Naive thymus-derived CD8-positive, alpha-beta T cell (primary cell): ENCODE measurements at regions not wholly inside any gene's neighbourhood (a gene's known extent, or its start where the extent isn't known, plus 50 kb on each side); places are given as distances from the start of the nearest gene placed in this dataset.
A peak's percentile ranks its signal among the peaks of the same experiment; 100 is the strongest.
"Not testable (repeated sequence)": the region's sequence is repeated elsewhere in the genome, so short reads cannot be mapped to it uniquely, and the experiment has no call there.

ENCODE experiments used
- ATAC-seq, 2 donors: fragments of 150-1000 bp; cut with Tn5 transposase in 1 of 2; sonication (Bioruptor Pico), chemical (Tn5 transposase) in 1 of 2; 1 replicate in 1 of 2; 2 replicates in 1 of 2; pipeline ENCODE4 v1.10.0; 2021; ENCODE audit warnings: mild to moderate bottlenecking in 2 of 2, moderate library complexity in 2 of 2
- POLR2A ChIA-PET: fragments of 350-600 bp; sonication (Branson Sonifier 250); formaldehyde crosslinking; loops from one replicate; lab custom pipeline; 2021; ENCODE audit warnings: antibody characterized with exemption; lab: Charles Lee
- DNase-seq, 10 donors: peaks; one replicate each; pipeline versions ENCODE4 v3.0.0 to v3.0.0-alpha.2; 2020 to 2022
- H3K27ac Mint-ChIP-seq, 10 donors: one replicate each; pipeline ENCODE4 v1.8.0; 2020 to 2022; ENCODE audit warnings: mild to moderate bottlenecking in 10 of 10, mixed read lengths in 10 of 10, moderate library complexity in 4 of 10, inconsistent platforms in 1 of 10
- H3K27me3 Mint-ChIP-seq, 5 donors: one replicate each; pipeline ENCODE4 v1.8.0; 2021 to 2022; ENCODE audit warnings: mixed read lengths in 5 of 5
- H3K36me3 Mint-ChIP-seq, 3 donors: one replicate each; pipeline ENCODE4 v1.8.0; 2020 to 2022; ENCODE audit warnings: mixed read lengths in 3 of 3, mild to moderate bottlenecking in 2 of 3, inconsistent platforms in 1 of 3
- H3K4me1 Mint-ChIP-seq, 4 donors: one replicate each; pipeline ENCODE4 v1.8.0; 2021 to 2022; ENCODE audit warnings: mixed read lengths in 4 of 4
- H3K4me3 Mint-ChIP-seq, 10 donors: one replicate each; pipeline ENCODE4 v1.8.0; 2020 to 2022; ENCODE audit warnings: mild to moderate bottlenecking in 10 of 10, mixed read lengths in 10 of 10, moderate library complexity in 6 of 10, inconsistent platforms in 1 of 10
- H3K9me3 Mint-ChIP-seq, 9 donors: one replicate each; pipeline ENCODE4 v1.8.0; 2020 to 2022; ENCODE audit warnings: mixed read lengths in 9 of 9, mild to moderate bottlenecking in 3 of 9, inconsistent platforms in 1 of 9, moderate library complexity in 1 of 9

DNA sequence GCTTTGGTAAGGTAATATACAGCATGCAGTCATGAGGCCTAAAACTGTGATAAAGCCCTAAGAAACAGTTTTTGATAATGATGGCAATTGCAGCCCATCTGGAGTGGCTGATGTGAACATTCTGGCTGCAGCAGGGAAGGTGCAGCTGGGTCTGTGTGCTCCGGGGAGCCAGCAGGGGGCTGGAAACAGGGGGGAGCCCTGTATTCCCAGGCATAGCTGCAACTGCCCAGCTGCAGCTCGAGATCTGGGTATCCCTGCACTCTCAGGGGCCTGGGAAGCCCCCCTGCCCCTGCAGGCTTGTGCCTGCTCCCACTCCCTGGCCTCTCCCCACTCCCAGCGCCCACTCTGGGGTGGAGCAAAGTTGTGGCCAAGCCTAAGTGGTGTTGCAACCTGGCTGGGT lies 95.6 kb downstream of the RRAGB start:
- Mint-ChIP-seq H3K27me3 (peaks cover 0 to 3% (median 0%) of the 10 kb centered on the region in 5 donors), H3K27ac (no peak overlapping the region), H3K4me1 (no peaks in the 10 kb centered on the region), H3K36me3 (peaks cover 0 to 4% (median 2%) of the 10 kb centered on the region in 3 donors), H3K9me3 (peaks cover 0 to 21% (median 0%) of the 10 kb centered on the region in 9 donors), H3K4me3 (no peak overlapping the region)
- POLR2A ChIA-PET: no interaction called here
- no peak for ATAC-seq
- no peak for DNase-seq

DNA sequence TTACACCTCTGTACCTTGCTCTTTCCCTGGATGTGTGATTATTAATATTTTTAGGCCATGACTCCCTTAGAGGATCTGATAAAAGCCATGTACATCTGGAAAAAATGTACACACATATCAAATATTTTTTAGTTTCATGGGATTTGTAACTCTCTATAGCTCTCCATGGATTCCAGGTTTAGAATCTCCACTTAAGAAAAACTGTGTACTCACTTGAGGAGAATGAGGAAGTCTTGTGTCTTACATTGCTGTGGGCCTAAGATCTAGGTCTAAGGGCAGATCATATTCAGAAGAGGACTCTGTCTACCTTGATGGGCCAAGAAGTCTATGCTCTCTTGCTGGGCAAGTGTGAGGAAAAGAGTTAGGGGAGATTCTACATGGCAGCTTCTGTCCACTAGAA lies 98.0 kb downstream of the RRAGB start:
- ATAC-seq (no peak), DNase-seq (no peak)
- Mint-ChIP-seq H3K36me3 (peaks cover 0 to 3% (median 2%) of the 10 kb centered on the region in 3 donors), H3K27ac (no peak overlapping the region), H3K27me3 (peaks cover 0 to 3% (median 0%) of the 10 kb centered on the region in 5 donors), H3K9me3 (peaks cover 0 to 3% (median 0%) of the 10 kb centered on the region in 9 donors), H3K4me3 (no peak overlapping the region), H3K4me1 (no peaks in the 10 kb centered on the region)
- POLR2A ChIA-PET: no interaction called here

DNA sequence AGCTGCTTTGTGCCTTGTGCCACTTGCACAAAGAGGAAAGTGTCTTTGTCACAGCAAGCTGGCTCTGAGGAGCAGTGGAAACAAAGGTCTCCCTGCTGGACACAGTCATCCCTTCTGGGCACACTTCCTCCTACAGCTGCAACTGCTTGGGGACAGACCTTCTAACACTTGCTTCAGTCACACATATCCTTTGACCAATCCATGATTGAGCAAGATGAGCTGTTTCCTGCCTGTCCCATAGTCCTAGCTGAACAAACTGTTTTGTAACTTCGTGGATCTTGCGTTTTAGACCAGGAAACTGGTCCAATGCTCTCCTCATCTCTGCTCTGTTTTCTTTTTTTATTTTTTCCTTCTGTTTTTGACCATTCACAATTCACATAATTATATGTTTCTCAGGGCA lies 98.5 kb downstream of the RRAGB start:
- no peak overlapping the region for H3K27ac Mint-ChIP-seq
- H3K4me1 Mint-ChIP-seq: no peaks in the 10 kb centered on the region
- DNase-seq (no peak), ATAC-seq (no peak)
- H3K27me3 Mint-ChIP-seq: peaks cover 0 to 3% (median 0%) of the 10 kb centered on the region in 5 donors
- H3K36me3 Mint-ChIP-seq: peaks cover 0 to 2% (median 0%) of the 10 kb centered on the region in 3 donors
- POLR2A ChIA-PET: no interaction called here
- peaks cover 0 to 3% (median 0%) of the 10 kb centered on the region in 9 donors for H3K9me3 Mint-ChIP-seq
- no peak overlapping the region for H3K4me3 Mint-ChIP-seq

DNA sequence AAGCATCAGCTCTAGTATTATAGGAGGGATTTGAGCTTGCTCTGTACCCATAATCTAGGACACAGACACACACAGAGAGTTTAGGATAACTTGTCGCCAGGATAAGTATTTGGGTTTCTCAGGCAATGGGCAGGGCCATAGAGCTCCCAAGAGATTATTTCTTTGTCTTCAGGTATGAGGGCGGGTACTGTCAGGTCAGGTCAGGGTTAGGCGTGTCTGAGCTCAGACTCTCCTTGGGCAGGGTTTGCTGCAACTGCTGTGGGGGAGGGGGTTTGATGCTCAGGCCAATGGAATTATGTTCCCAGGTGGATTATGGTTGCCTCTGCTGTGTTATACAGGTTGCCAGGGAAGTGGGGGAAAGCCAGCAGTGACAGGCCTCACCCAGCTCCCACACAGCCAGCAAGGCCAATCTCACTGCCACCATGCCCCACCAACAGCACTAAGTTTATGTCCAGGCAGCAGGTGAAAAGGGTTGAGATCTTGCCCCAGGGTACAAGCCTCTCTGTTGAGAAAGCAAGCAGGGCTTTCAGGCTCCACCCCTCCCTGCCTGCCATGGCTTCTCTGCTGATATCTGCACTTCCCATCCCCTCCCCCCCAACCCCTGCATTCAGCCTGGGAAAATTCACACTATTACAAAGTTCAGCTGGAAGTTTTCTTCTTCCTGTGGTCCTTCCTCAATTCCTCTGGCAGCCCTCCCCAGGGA lies 101.3 kb downstream of the RRAGB start:
- no peak for DNase-seq
- H3K27me3 Mint-ChIP-seq: peaks cover 0 to 3% (median 3%) of the 10 kb centered on the region in 5 donors
- POLR2A ChIA-PET: no interaction called here

DNA sequence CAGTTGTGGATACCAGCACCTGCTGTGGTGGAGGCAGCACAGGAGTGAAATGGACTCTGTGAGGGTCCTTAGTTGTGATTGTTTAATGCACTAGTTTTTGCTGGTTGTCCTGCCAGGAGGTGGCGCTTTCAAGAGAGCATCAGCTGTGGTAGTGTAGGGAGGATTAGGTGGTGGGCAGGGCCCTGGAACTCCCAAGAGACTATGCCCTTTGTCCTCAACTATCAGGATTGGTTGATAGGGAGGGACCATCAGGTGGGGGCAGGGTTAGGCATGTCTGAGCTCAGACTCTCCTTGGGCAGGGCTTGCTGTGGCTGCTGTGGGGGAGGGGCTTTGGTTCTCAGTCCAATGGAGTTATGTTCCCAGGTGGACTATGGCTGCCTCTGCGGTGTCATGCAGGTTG lies 121.9 kb downstream of the RRAGB start:
- POLR2A ChIA-PET: no interaction called here
- peaks cover 0 to 9% (median 0%) of the 10 kb centered on the region in 9 donors for H3K9me3 Mint-ChIP-seq
- ATAC-seq: no peak
- no peak overlapping the region for H3K27ac Mint-ChIP-seq
- no peaks in the 10 kb centered on the region for H3K4me1 Mint-ChIP-seq
- no peak for DNase-seq
- no peak overlapping the region for H3K4me3 Mint-ChIP-seq
- H3K36me3 Mint-ChIP-seq: no peaks in the 10 kb centered on the region
- H3K27me3 Mint-ChIP-seq: no peaks in the 10 kb centered on the region

More for the DNA sequence above, 101.3 kb downstream of the RRAGB start:
- Mint-ChIP-seq H3K4me1 (no peaks in the 10 kb centered on the region), H3K27ac (no peak overlapping the region), H3K4me3 (no peak overlapping the region), H3K9me3 (peaks cover 0 to 15% (median 2%) of the 10 kb centered on the region in 9 donors), H3K36me3 (peaks cover 0 to 5% (median 3%) of the 10 kb centered on the region in 3 donors)
- ATAC-seq: no peak

DNA sequence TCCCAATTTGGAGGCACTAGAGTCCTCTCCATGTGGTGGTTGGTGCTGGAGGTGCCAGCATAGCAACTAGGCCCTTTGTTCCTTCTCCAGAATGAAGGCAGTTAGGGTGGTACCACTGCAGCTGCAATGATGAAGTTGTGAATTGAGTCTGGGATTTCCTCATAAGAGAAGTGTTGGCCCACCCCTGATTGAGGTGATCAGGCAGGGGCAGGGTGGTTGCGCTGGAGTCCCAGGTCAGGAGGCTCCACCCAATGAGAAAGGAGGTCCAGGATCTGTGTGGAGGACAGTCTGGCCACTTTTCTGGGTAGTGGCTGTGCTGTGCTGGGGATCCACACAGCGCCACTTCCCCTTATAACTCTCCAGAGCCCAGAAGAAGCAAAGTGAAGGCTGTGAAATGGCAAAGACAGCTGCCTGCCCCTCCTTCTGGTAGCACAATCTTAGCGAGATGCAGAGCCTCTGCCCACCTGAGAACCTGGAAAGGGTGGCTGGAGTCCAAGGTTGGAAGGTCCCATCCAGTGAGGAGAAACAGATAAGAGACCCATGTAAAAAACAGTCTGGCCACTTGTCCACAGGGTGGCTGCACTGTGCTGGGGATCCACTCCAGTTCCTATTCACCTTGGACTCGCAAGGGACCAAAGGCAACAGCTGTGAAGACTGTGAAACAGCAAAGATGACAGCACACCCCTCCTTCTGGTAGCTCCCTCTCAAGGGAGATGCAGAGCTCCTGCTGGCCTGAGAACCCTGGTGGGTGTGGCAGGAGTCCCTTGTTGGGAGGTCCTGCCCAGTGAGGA lies 124.6 kb downstream of the RRAGB start:
- ATAC-seq (no peak), DNase-seq (no peak)
- H3K4me1 Mint-ChIP-seq: no peaks in the 10 kb centered on the region
- peaks cover 0 to 13% (median 0%) of the 10 kb centered on the region in 9 donors for H3K9me3 Mint-ChIP-seq
- H3K4me3 Mint-ChIP-seq: no peak overlapping the region
- H3K27me3 Mint-ChIP-seq: no peaks in the 10 kb centered on the region
- H3K36me3 Mint-ChIP-seq: no peaks in the 10 kb centered on the region
- no peak overlapping the region for H3K27ac Mint-ChIP-seq
- POLR2A ChIA-PET: no interaction called here

DNA sequence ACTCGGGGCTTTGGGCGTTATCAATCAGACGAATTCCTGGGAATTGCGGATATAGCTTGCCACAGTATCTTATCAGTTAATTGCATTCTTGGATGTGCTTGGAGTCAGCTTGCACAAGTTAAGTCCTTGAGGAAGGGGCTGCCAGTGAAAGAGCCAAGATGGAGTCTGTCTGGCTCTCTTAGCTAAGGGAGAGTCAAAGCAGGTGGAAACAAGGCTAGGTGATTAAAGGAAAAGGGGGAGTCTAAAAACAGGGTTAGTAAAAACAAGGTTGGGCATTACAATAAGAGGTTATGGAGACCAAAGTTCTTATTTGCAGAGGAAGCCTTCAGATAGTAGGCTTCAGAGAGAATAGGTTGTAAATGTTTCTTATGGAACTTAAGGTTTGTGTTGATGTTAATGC lies 149.2 kb downstream of the RRAGB start:
- H3K9me3 Mint-ChIP-seq, DNase-seq, H3K36me3 Mint-ChIP-seq, POLR2A ChIA-PET, H3K4me3 Mint-ChIP-seq, H3K27ac Mint-ChIP-seq, ATAC-seq, H3K27me3 Mint-ChIP-seq: not testable (repeated sequence)
- peaks cover 4 to 11% (median 9%) of the 10 kb centered on the region in 4 donors for H3K4me1 Mint-ChIP-seq

DNA sequence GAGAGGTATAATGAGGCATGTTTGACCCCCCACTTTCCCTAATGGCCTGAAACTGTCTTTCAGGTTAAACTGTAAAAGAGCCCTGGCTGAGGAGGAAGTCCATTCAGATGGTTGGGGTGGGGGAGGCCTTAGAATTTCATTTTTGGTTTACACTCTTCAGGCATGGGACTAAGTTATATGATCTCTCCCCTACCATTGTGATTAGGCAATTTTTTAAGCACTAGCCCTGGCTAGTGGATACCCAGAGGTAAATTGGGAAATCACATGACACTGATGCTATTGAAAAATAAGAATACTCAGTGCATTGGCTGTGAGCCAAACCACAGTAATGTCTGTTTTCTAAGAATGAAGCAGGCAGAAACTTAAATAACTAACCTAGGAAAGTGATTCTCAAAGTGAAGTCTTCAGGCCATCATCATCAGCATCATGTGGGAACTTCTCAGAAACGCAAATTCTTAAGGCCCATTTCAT lies 149.7 kb downstream of the RRAGB start:
- ATAC-seq (no peak), DNase-seq (peak in 1 of 10 donors; percentile 19)
- Mint-ChIP-seq H3K4me3 (no peak overlapping the region), H3K27me3 (peaks cover 0 to 5% (median 2%) of the 10 kb centered on the region in 5 donors), H3K9me3 (no peaks in the 10 kb centered on the region), H3K4me1 (peaks cover 4 to 11% (median 9%) of the 10 kb centered on the region in 4 donors), H3K27ac (no peak overlapping the region), H3K36me3 (no peaks in the 10 kb centered on the region)
- POLR2A ChIA-PET: no interaction called here

DNA sequence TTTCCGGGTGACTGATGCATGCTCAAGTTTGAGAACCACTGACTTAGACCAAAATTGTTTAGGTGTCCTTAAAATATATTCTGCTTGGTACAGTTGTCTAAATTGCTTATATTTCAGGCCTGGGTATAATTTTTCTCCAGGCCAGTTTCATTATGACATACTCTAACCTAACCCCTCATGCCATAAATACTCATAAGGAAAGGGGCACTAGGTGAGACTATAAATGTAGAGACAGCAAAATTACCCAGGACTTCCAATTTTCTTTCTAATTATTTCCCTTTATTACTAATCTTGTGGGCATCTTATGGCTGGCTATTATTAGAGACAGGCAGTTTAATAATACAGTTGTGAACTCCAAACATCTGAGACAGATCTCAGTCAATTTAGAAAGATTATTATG lies 150.2 kb downstream of the RRAGB start:
- Mint-ChIP-seq H3K27me3 (peaks cover 0 to 5% (median 2%) of the 10 kb centered on the region in 5 donors), H3K36me3 (no peaks in the 10 kb centered on the region), H3K4me1 (peaks cover 4 to 11% (median 9%) of the 10 kb centered on the region in 4 donors), H3K27ac (peak overlapping the region in 1 of 10 donors; percentile 13), H3K9me3 (no peaks in the 10 kb centered on the region), H3K4me3 (no peak overlapping the region)
- DNase-seq (no peak), ATAC-seq (no peak)
- POLR2A ChIA-PET: no interaction called here

DNA sequence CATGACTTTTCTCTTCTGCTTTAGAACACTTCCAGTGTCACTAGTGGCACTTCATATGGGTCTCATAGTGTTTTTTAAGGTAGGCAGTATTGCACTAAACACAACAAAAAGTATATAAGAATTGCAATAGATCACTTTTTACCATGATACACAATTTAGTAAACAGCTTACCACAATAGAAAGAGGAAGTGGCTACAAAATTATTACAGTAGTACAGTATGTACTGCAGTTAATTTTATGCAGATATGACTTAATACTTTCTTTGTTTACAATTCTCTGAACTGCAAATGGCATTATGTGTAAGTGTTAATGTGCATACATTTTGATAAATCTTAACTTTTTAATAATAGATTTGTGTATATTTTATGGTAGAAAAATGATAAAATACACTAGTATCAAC lies 157.3 kb downstream of the RRAGB start:
- no peak overlapping the region for H3K27ac Mint-ChIP-seq
- peaks cover 0 to 4% (median 0%) of the 10 kb centered on the region in 9 donors for H3K9me3 Mint-ChIP-seq
- POLR2A ChIA-PET: no interaction called here

DNA sequence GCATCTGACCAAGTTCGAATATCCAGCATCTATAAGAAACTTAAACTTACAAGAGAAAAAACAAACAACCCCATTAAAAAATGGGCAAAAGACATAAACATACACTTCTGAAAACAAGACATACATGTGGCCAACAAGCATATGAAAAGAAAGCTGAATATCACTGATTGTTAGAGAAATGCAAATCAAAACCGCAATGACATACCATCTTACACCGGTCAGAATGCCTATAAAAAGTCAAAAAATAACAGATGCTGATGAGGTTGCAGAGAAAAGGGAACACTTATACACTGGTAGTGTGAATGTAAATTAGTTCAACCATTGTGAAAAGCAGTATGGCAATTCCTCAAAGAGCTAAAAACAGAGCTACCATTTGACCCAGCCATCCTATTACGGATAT lies 166.0 kb downstream of the RRAGB start:
- DNase-seq, H3K27ac Mint-ChIP-seq, H3K36me3 Mint-ChIP-seq, H3K4me3 Mint-ChIP-seq, ATAC-seq, H3K27me3 Mint-ChIP-seq, POLR2A ChIA-PET, H3K4me1 Mint-ChIP-seq: not testable (repeated sequence)
- peaks cover 0 to 47% (median 5%) of the 10 kb centered on the region in 9 donors for H3K9me3 Mint-ChIP-seq

More for the DNA sequence above, 157.3 kb downstream of the RRAGB start:
- peaks cover 3 to 8% (median 6%) of the 10 kb centered on the region in 5 donors for H3K27me3 Mint-ChIP-seq
- H3K36me3 Mint-ChIP-seq: peaks cover 0 to 3% (median 0%) of the 10 kb centered on the region in 3 donors
- DNase-seq (no peak), ATAC-seq (no peak)
- no peak overlapping the region for H3K4me3 Mint-ChIP-seq
- H3K4me1 Mint-ChIP-seq: no peaks in the 10 kb centered on the region

DNA sequence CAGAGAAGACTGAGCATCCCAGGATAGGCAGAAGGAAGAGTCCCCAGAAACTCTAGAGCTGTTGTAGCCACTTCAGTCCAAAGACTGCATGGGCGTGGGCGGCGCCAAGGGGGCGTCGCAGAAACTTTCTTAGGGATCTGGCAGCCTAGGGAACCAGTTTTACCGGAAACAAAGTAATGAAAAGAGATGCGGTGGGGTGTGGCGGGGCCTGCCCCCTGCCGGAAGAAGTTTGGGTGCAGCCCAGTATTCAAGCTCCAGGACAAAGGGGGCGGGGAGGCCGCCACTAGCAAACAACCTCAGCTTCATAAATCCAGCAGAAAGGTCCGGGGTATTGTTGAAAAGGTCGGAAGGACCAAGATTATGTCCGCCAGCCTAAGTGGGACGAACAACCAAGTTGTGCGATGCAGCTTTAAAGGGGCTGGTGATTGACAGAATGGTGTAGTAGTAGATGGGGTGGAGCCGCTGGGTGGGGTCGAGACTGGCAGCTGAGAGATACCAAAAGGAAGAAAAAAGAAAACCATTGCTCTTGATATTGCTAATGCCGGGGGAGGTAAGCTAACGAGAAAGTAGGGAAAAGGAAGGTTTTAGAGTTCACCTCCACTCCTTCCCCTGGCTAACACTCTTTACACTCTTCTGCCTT lies 190.5 kb downstream of the RRAGB start:
- H3K4me3 Mint-ChIP-seq: peak overlapping the region; percentile 87 to 96 (median 94)
- POLR2A ChIA-PET: interaction anchor here (1.4 to 1.9 kb wide), 2 partner anchors 190 to 419 kb away, joined by 6 to 9 read pairs; partner anchors contain the start of genes RRAGB and USP51
- H3K27me3 Mint-ChIP-seq: no peaks in the 10 kb centered on the region
- H3K36me3 Mint-ChIP-seq: peaks cover 0 to under 1% (median 0%) of the 10 kb centered on the region in 3 donors
- ATAC-seq (peak; percentile 74 to 82), DNase-seq (peak; percentile 8 to 65 (median 27))
- peak overlapping the region in 9 of 10 donors; percentile 78 to 92 (median 85) for H3K27ac Mint-ChIP-seq
- H3K4me1 Mint-ChIP-seq: peaks cover 9 to 24% (median 15%) of the 10 kb centered on the region in 4 donors
- no peaks in the 10 kb centered on the region for H3K9me3 Mint-ChIP-seq
